ENCODE measurements at regions not wholly inside any gene's neighbourhood (a gene's known extent, or its start where the extent isn't known, plus 50 kb on each side); places are given as distances from the start of the nearest gene placed in this dataset.

DNA sequence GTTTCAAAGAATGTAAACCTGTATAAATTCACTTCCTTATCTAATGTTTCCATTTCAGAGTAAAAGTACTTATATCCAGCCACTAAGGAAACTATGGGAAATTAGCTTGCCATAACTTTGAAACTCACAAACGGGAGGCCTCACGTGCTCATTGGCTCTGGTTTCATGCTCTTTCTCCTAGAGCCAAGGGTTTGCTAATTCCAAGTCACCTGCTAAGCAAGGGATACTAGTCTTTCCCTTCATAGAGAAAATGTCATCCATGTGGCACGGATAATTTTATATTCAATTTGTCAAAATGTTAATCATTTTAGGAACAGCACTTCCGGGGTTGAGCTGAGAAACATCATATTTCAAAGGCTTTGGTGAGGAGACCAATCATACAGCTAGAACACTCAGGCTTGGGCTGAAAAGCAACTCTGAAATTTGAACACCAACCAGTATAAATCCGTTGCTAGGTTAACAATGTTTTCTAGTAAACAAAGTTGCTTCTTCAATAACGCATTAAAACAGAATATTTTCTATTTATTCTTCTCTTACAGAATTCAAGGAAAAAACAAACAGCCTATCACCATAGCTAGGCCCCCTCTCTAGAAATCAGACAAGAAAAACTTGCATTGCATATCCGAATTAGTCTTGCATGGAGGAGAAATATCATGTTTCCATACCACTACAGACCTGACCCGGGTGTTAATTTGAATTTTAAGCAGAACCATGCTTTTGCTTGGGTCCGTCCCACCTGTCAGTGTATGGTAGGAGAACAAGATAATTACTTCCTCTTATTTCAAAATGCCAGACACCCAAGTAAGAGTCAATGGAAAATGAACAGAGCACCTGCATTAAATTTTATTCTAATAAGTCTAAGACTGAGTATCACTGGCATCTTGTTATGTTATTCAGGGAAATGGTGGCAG is 196.1 kb upstream of the ESRRG start:
- Histone ChIP-seq H3K27ac (no peak overlapping the region), H3K4me3 (no peak overlapping the region), H3K9me3 (no peaks in the 10 kb centered on the region), H3K4me1 (no peaks in the 10 kb centered on the region), H3K4me2 (no peak overlapping the region)
- DNase-seq (ENCODE audit: low read depth in 1 of 2, low spot score in 1 of 2) (no peak), ATAC-seq (no peak), FAIRE-seq (no peak)
- POLR2A ChIA-PET: no interaction called here
- CTCF ChIA-PET: no interaction called here
- TF ChIP-seq CBX8 (IDR thresholded peaks at IDR 0.05) (no peak), CHD4 (IDR thresholded peaks at IDR 0.05; ENCODE audit: borderline replicate concordance) (no peak), MYC (IDR thresholded peaks at IDR 0.05; ENCODE audit: borderline replicate concordance, low read length) (no peak), MAFK (IDR thresholded peaks at IDR 0.05; ENCODE audit: partially characterized antibody) (no peak), RCOR1 (IDR thresholded peaks at IDR 0.05; ENCODE audit: low read depth, low read length) (no peak), POLR2A (IDR thresholded peaks at IDR 0.05; ENCODE audit: low read length) (no peak), NFE2L2 (conservative IDR thresholded peaks at IDR 0.05; ENCODE audit: low read length) (no peak), HOXB13 (CRISPR knock-in tag; IDR thresholded peaks at IDR 0.05; ENCODE audit: low read depth) (no peak)
- TF ChIP-seq, protein P1, sequence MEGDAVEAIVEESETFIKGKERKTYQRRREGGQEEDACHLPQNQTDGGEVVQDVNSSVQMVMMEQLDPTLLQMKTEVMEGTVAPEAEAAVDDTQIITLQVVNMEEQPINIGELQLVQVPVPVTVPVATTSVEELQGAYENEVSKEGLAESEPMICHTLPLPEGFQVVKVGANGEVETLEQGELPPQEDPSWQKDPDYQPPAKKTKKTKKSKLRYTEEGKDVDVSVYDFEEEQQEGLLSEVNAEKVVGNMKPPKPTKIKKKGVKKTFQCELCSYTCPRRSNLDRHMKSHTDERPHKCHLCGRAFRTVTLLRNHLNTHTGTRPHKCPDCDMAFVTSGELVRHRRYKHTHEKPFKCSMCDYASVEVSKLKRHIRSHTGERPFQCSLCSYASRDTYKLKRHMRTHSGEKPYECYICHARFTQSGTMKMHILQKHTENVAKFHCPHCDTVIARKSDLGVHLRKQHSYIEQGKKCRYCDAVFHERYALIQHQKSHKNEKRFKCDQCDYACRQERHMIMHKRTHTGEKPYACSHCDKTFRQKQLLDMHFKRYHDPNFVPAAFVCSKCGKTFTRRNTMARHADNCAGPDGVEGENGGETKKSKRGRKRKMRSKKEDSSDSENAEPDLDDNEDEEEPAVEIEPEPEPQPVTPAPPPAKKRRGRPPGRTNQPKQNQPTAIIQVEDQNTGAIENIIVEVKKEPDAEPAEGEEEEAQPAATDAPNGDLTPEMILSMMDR (IDR thresholded peaks at IDR 0.05): no peak
- TF ChIP-seq, protein P2, sequence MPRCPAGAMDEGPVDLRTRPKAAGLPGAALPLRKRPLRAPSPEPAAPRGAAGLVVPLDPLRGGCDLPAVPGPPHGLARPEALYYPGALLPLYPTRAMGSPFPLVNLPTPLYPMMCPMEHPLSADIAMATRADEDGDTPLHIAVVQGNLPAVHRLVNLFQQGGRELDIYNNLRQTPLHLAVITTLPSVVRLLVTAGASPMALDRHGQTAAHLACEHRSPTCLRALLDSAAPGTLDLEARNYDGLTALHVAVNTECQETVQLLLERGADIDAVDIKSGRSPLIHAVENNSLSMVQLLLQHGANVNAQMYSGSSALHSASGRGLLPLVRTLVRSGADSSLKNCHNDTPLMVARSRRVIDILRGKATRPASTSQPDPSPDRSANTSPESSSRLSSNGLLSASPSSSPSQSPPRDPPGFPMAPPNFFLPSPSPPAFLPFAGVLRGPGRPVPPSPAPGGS (IDR thresholded peaks at IDR 0.05): no peak
- 18% methylated on average over 9 of the region's 9 CpGs for WGBS (ENCODE audit: missing lambda C conversion rate)

DNA sequence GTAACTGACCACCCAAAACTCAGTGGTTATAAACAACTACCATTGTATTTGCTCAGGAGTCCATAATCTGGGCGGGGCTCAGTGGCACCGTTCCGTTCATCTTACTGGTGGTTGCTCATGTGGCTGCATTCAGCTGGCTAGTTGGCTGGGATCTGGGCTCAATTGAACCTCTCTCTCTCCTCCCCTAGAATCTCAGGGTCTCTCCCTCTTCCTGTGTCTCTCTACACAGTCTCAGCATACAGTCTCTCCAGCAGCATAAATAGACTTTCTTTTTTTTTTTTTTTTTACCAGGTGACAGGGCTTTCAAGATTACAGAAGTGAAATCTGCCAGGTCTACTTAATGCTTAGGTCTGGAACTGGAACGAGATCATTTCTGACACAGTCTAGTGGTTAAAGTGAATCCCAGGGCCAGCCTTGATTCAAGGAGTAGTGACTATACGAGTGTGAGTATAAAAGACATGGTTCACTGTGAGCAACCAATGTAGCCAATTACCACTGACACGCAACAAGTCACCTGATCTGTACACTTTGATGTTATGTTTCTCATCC is 193.7 kb upstream of the ESRRG start:
- no peak overlapping the region for H3K4me3 ChIP-seq
- 9% methylated on average over 6 of the region's 6 CpGs for WGBS (ENCODE audit: missing lambda C conversion rate)
- ChIA-PET POLR2A (no interaction called here), CTCF (no interaction called here)
- ATAC-seq (no peak), FAIRE-seq (no peak), DNase-seq (ENCODE audit: low read depth in 1 of 2, low spot score in 1 of 2) (no peak)
- no peak overlapping the region for H3K4me2 ChIP-seq
- no peak overlapping the region for H3K27ac ChIP-seq
- no peaks in the 10 kb centered on the region for H3K9me3 ChIP-seq
- no peaks in the 10 kb centered on the region for H3K4me1 ChIP-seq
- no peak for TF ChIP-seq BHLHE40 (IDR thresholded peaks at IDR 0.05; ENCODE audit: low read depth, low read length)
- TF ChIP-seq, protein P3, sequence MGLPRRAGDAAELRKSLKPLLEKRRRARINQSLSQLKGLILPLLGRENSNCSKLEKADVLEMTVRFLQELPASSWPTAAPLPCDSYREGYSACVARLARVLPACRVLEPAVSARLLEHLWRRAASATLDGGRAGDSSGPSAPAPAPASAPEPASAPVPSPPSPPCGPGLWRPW (IDR thresholded peaks at IDR 0.05): no peak
- TF ChIP-seq HEYL (CRISPR knock-in tag; IDR thresholded peaks at IDR 0.05): no peak
- no peak for TF ChIP-seq ZSCAN20 (CRISPR knock-in tag; IDR thresholded peaks at IDR 0.05)
- no peak for TF ChIP-seq NPAS2 (CRISPR knock-in tag; IDR thresholded peaks at IDR 0.05; ENCODE audit: borderline replicate concordance)
- TF ChIP-seq JUN (IDR thresholded peaks at IDR 0.05): no peak
- TF ChIP-seq ZC3H11A (IDR thresholded peaks at IDR 0.05): no peak
- no peak for TF ChIP-seq NFE2L2 (conservative IDR thresholded peaks at IDR 0.05; ENCODE audit: low read length)
- TF ChIP-seq POLR2A (IDR thresholded peaks at IDR 0.05; ENCODE audit: low read length): no peak
- no peak for TF ChIP-seq EHF (CRISPR knock-in tag; IDR thresholded peaks at IDR 0.05)
- TF ChIP-seq, protein P4, sequence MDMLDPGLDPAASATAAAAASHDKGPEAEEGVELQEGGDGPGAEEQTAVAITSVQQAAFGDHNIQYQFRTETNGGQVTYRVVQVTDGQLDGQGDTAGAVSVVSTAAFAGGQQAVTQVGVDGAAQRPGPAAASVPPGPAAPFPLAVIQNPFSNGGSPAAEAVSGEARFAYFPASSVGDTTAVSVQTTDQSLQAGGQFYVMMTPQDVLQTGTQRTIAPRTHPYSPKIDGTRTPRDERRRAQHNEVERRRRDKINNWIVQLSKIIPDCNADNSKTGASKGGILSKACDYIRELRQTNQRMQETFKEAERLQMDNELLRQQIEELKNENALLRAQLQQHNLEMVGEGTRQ (IDR thresholded peaks at IDR 0.05): no peak
- no peak for TF ChIP-seq CBX2 (IDR thresholded peaks at IDR 0.05; ENCODE audit: borderline replicate concordance, low read depth)
- TF ChIP-seq, protein P5, sequence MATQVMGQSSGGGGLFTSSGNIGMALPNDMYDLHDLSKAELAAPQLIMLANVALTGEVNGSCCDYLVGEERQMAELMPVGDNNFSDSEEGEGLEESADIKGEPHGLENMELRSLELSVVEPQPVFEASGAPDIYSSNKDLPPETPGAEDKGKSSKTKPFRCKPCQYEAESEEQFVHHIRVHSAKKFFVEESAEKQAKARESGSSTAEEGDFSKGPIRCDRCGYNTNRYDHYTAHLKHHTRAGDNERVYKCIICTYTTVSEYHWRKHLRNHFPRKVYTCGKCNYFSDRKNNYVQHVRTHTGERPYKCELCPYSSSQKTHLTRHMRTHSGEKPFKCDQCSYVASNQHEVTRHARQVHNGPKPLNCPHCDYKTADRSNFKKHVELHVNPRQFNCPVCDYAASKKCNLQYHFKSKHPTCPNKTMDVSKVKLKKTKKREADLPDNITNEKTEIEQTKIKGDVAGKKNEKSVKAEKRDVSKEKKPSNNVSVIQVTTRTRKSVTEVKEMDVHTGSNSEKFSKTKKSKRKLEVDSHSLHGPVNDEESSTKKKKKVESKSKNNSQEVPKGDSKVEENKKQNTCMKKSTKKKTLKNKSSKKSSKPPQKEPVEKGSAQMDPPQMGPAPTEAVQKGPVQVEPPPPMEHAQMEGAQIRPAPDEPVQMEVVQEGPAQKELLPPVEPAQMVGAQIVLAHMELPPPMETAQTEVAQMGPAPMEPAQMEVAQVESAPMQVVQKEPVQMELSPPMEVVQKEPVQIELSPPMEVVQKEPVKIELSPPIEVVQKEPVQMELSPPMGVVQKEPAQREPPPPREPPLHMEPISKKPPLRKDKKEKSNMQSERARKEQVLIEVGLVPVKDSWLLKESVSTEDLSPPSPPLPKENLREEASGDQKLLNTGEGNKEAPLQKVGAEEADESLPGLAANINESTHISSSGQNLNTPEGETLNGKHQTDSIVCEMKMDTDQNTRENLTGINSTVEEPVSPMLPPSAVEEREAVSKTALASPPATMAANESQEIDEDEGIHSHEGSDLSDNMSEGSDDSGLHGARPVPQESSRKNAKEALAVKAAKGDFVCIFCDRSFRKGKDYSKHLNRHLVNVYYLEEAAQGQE (IDR thresholded peaks at IDR 0.05): no peak
- TF ChIP-seq, protein P6, sequence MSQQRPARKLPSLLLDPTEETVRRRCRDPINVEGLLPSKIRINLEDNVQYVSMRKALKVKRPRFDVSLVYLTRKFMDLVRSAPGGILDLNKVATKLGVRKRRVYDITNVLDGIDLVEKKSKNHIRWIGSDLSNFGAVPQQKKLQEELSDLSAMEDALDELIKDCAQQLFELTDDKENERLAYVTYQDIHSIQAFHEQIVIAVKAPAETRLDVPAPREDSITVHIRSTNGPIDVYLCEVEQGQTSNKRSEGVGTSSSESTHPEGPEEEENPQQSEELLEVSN (IDR thresholded peaks at IDR 0.05; ENCODE audit: borderline replicate concordance, low read depth): no peak
- TF ChIP-seq NR3C1 (IDR thresholded peaks at IDR 0.05): no peak

All from A549 (cell line).